Right renal pelvis (tissue), 4 donors: ENCODE measurements at regions not wholly inside any gene's neighbourhood (a gene's known extent, or its start where the extent isn't known, plus 50 kb on each side); places are given as distances from the start of the nearest gene placed in this dataset.

ENCODE experiments used
- DNase-seq, 4 donors: peaks; one replicate each; pipeline ENCODE4 v3.0.0-alpha.2; 2013; ENCODE audit warnings: low read depth in 4 of 4, low spot score in 3 of 4, missing footprints in 1 of 4

DNA sequence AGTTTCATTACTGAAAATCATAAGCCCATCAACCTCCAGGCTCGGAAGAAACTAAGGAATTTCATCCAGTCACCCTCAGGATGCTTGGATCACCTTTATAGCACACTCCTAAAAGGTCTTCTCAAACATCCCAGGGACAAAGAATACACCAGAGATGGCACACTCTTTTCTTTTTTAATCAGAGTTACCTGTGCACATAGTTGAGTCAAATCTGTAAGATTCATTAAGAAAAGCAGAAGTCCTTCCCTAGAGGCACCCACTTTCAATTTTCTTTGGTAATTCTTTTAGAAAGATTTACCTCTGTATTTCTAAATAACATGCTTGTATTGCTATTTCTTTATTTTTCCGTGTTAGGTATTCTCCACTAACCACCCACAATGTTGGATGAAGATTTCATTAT, 50.6 kb upstream of the IL6 start:
- DNase-seq: no peak

DNA sequence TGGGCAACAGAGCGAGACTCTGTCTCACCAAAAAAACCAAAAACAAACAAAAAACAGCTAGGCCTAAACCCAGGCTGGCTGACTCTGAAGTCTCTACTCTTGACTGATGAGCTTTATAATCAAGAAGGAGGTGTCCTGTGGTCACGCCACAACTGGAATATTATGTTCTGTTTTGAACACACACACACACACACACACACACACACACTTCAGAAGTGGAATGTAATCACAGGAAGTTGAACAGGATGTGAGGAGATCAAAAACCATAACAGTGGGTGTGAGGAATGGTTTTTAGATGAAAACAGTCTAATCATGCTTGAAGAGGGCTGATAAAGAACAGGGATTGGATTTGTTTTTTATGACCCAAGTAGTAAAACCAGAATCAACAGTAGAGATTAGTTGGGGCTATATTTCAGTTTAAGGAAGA, 51.1 kb upstream of the IL6 start:
- DNase-seq: no peak

DNA sequence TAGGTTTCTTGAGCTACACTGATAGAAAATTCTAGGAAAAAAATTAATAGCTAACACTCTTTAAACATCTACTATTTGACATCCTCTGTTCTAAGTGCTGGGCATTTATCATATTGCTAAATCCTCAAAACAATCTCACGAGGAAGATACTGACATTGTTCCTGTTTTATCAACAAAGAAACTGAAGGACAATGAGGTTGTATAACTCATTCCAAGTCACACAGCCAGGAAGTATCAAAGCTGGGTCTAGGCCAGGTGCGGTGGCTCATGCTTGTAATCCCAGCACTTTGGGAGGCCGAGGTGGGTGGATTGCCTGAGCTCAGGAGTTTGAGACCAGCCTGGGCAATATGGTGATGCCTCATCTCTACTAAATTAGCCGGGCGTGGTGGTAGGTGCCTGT, 51.6 kb upstream of the IL6 start:
- no peak for DNase-seq

DNA sequence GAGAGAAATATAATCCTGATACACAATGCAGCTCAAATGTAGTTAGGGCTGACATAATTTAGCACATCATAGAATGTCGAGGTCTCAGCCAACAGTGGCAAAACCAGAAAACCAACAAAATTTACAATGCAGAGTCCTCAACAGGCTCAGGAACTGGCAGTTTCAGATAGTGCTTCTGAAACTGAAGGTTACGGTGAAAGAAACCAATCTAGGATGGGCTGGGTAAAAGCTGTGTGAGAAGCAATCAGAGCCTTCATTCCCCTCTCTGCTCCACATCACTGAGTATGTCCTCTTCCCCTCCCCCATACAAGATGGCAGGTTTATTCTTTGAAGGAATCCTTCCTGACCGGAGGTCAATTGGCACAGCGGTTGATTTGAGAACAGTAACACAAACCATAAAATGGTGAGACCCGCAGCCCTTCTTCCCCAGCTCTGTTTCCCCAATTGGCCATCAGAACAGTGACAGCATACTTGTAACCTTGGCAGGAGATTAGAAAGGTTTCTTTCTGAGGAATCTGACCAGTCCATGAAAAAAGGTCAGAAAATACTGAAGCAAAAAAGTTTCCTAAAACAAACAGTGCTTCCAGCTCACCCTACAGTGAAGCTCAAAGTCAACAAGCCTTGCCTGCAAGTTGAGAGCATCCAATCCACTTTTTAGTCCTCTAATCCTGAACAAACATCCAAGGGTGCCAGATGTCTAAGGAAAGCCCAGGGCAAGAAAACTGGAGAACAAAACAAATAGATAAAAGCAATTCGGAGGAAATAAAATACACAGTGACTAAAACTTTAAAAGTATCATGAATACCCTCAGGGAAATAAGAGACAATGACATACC, 53.9 kb upstream of the IL6 start:
- DNase-seq: no peak

DNA sequence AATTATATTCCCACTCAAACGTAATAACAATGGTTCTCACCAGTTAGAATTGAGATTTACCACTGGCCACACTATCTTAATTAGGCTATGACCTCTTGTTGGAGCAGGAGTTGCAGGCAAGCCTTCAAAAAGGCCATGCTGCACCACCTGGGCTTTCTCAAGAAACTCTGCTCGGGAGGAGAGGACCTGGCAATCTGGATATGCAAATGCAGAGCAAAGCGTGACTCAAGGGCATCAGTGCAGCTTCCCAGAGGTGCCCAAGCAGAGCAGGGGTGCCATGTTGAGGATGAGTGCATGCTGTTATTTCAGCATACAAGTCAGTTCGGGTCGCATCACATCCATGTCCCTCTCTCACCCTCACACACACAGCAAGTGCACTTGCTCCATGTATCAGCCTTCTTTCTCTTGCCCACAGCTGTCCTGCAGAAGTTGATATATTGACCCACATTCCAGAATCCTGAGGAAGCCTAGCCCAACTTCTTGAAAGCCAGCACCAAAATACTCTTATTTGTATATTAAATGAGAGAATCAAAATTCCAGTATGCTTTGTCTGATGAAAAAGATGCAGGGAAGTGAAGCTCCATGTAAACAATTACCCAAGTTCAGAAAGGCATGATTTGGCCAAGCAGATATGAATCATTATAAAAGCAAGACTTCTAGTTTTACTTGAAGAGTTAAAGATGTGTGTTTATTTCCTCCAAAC, 55.7 kb upstream of the IL6 start:
- no peak for DNase-seq

DNA sequence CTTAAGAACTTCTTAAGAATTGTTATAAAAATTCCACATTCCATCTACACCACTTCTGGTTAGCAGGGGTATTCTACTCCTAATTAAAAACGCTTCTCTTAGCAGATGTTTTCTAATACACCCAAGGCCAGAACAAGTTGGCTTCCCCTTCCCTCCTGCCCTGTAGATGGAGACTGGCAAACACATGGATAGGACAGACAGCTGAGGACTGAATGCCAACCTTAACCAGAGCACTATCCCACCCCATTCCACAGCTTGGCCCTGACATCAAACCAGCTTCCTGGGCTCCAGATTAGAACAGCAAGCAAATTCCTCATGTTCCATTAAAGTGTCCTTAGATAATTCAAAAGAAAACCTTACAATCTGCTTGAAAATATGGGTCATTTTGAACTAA, 56.6 kb upstream of the IL6 start:
- DNase-seq: no peak

DNA sequence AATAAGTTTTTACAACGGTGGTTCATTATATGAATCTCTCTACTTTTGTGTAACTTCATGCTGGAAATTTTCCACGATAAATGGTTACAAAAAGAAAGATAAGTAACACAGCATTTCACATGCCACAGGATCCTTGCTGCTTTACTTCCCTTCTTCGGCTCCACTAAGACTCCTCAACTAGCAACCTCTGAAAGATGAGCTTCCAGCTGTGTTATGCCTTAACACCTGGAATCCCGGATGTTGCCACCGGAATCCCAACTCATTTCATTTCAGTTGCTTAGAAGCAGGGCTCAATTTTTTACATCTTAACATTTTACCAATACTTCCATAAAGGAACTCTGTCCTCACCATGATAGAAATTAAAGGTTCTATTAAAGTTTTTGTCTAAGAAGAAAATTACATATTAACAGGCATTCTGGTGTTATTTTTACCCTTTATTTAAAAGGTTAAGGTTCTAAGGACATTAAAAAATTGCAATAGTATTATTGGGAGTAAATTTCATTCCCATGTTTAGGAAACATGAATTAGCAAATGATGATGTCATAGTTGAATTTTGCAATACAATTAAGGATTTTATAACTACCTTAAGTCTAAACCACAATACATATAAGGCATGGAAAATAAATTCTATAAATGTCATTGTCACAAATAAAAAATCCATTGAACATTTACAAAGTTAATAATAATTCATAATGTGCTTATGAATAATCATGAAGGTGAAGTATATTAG, 57.1 kb upstream of the IL6 start:
- no peak for DNase-seq

DNA sequence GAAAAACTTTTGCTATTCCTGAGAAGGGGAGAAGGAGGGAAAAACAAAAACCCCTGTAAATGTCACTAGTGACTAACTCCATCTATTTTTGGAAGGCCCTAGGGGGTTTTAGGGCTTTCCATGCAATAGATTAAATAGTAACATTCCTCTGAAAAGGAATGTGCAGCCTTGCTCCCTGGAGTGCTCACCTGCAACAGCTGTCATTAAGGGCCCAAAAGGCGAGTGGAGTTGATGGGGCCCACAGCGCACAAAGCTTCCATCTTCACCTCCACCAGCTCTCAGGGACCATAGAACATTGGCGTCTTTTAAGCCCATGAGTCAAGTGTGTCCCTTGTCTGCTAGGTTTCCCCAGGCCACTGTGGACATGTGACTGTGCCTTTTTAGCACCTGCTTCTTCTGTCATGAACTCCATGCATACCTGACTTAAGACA, 58.0 kb upstream of the IL6 start:
- DNase-seq: no peak

DNA sequence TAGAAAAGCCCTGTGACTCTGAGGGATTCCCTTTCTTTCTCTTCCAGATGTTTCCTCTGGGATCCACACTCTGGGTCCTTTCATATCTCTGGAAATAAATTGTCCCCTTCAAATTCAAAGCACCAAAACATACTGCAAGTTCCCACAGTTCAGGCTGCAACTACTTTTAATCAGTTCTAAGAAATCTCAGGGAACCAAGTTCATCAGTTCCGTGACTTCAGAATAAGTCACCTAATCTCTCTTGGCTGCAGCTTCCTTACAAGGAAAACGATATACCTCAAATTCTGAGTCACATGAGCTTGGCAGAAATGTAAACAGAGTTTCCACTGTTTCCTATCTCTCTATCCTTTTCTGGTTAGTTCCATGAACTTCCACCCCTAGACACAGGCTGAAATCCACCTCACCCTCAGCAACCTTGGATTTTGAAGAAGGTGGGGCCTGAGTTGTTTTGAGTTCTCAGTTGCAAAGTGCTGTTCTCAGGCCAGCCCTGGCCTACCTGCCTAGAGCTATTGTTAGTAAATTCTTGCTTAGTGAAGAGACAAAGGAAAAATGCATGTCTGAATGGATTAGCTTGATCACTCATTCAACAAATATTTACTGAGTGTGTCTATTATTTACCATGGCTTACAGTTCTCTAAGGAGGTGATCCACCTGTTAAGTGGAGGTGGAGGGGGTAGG, 59.3 kb upstream of the IL6 start:
- DNase-seq: no peak

DNA sequence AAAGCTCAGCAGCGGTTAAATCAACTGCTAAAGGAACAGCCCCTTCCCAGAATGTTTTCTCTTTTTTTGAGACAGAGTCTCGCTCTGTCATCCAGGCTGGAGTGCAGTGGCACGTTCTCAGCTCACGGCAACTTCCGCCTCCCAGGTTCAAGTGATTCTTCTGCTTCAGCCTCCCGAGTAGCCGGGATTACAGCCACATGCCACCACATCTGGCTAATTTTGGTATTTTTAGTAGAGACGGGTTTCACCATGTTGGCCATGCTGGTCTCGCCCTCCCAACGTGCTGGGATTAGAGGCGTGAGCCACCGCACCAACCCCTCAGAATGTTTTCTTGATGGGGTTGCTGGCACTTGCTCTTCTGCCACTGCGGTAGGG, 59.8 kb upstream of the IL6 start:
- DNase-seq: no peak

DNA sequence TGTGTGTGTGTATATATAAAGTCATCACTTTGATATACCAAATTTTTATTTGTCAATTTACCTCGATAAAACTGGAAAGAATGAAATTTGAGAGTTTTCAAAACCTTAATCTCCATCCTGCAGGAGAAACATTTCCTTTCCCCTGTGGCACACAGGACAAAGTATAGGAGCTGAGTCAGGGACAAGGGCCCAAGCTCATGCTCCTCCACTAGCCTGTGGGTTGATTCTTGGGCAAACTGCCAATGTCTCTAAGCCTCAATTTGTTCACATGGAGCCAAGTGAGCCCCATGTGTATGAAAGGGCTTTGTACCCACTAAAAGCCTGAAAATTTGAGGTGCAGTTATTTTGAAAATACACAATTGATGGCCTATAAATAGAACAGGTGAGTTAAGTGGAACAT, 60.3 kb upstream of the IL6 start:
- no peak for DNase-seq

DNA sequence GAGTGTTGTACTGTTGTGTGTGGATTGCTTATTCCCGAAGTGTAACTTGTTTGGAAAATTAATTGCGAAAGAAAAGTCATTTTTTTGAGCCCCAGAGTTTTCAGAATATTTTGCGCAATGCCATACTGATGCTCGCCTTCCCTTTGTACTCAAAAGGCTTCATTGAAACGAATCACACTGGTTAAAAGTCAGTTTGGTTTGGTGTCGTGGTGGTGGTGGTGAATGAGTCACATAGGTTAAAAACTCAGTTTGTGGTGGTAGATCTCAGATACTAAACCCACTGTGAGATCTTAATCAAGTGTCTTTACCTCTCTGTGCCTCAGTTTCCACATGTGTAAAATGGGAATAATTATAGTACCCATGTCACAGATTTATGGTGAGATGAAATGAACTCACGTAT, 61.1 kb upstream of the IL6 start:
- no peak for DNase-seq

DNA sequence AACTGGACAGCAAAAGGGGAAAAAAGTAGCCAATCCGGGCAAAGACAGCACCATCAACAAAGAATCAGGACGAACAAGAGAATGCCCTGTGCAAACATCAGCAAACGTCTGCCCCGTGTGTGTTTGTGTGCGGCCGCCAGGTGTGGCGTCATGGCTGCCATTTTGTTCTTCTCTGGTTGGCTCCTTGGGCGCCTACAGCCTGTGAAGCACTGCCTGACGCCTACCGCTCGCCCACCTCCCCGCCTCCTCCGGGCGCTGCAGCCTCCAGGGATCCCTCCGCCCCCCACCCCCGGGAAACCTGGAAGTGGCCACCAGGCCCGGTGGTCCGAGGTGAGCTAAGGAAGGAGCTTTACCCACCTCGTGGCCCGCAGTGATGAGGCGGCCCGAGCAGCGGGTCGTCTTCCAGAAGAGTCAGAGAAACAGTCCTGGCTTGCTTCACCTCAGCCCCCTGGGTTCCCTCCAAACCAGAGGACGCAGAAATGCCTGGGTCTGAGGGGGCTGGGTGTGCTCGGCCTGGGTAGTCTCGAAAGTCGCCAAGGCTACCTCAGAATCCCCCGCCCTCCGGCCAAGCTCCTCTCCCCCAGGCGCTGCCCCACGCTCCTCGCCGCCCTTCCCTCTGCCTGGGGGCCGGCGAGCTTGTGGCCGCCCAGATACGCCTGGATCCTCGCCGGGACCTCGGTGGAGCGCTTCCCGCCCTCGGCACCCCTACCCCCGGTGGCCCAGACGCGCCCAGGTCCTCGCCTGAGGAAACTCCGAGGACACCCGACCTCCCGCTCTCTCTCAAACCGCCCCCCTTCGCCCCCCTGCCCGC, 61.8 kb upstream of the IL6 start:
- DNase-seq: no peak

DNA sequence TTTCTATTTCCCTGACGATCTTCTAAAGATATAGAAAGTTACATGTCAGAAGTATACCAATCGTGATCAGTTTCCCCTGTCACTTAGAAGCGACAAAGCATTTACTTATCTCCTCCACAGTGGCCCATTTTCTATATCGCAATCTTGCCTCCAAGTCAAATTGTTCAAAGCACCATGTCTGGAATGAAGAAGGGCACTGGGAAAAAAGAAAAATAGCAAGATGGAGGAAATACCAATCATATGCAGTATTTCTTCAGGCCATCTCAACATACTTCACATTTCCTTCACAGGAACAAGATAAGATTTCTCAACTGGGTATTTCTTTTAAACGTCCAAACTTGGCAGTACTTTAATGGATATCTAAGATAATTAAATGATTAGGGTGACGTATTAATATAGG, 63.3 kb upstream of the IL6 start:
- DNase-seq: no peak

DNA sequence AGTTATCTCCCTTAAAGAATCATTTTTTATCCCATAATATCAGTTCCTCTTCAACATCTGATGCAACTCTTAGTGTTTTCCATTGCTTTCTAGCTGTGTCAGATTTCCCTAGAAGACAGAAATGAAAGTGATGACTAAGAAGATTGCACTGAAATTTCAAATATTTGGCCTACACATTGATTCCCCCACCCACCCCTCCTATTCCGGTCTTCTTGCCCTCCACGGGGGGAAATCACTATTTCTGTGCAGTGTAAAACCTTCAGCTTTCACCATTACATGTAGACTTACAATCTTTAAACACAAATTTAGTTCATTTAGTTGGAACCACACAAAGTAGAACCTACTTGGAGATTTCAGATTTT, 63.7 kb upstream of the IL6 start:
- no peak for DNase-seq

DNA sequence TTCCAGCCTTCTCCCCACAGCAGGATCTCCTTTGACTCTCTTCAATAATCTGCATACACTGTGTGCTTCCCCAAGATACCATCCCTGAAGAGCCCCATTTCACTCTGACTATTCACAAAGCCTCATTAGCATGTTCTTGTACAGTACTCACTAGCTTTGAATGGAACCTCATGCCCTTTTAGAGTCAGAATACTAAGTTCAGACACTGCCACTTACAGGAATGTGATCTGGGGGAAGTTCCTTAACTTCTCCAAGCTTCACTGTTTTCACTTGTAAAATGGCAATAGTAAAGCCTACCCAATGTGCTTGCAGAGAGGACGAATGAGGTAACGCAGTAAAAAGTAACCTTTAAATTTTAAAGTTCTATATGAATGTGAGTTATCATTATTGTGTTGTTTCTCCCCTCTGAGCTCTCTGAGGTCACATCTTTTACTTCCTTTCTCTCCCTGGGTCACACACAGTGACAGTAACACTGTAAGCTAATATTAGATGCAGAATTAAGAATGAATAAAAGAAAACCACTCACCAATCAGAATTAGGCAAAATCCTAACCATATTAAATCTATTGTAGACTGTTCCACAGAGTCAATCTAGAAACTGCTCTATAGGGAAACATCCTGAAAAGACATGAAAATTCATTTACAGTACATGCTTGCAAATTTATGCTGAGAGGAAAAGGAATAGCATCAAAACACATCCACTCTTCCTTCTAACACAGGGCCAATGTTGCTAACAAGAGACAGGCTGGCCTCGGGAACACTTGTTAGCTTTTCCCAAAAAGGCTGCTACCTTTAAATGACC, 64.2 kb upstream of the IL6 start:
- no peak for DNase-seq

DNA sequence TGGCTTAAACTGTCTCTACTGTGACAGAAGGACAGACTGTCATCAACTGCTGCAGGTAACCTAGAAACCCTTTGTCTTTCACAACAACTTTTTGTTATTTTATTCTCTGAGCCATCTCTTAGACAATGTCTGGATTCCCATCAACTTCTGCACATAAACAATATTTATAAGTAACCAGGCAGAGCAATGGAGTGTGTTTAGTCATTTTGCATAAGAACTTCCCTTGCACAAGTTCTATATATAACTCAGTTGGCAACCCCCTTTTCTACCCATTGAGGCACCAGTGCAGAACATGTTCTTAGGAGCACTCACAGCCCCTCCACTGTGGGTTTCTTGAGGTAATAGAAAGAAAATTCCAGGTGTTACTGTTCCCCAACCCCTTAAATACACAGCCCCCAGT, 65.0 kb upstream of the IL6 start:
- DNase-seq: no peak

DNA sequence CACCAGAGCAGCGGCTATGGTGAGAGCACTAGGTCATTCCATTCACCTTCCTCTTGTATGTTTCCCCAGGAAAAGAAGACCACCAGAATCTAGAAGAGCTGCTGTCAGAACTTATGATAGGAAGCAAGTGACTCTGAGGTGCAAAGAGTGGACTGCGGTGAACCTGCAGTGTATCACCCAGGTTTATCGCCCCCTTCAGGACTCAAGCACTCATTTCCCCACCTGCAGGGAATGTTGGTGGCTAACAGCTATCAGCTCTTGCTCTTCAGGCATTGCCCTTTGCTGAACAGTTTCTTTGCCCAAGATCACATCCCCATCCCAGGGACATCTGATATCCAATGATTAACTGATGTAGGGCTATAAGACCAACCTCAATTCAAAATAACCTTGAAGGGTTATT, 66.3 kb upstream of the IL6 start:
- DNase-seq: no peak

DNA sequence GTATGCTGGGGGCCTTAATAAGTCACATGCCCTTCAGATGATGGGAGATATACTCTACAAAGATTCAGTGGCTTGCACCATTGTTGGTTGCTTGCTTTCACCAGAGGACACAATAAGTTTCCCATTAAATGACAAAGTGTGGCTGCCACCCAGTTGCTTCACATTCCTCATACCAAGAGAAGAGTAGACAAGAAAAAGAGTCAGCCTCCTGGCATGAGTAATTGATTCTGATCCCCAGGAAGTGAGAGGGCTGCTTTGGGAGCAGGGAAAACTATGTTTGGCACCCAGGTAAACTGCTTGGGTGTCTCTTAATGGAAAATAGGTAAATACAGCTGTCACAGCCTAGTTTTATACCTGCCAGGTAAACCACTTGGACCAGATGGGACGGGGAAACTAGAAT, 66.7 kb upstream of the IL6 start:
- DNase-seq: no peak

DNA sequence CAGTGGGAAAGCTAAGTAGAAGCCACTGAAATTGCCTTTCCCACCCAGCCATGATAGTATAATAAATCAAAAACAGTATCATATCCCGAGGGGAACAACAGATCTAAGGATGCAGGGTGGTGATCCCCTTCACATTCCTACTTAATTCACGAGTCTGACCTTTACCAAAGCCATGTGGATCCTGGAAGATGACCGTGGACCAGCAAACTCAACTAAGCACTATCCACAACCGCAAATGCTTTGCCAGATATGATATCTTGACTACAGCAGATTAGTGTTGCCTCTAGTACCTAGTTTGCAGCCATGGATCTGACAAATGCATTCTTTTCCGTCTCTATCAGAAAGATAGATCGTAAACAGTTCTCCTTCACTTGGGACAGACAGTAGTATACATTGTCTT, 67.3 kb upstream of the IL6 start:
- DNase-seq: no peak
